Stimulated activated CD4-positive, alpha-beta T cell treated with anti-CD3 and anti-CD28 coated beads, Interleukin-15, amount 100 ng/mL, for 48 hours (primary cell): ENCODE measurements at regions not wholly inside any gene's neighbourhood (a gene's known extent, or its start where the extent isn't known, plus 50 kb on each side); places are given as distances from the start of the nearest gene placed in this dataset.
"Not testable (repeated sequence)": the region's sequence is repeated elsewhere in the genome, so short reads cannot be mapped to it uniquely, and the experiment has no call there.

ENCODE experiments used
- DNase-seq, 2 donors: peaks; one replicate each; pipeline ENCODE4 v3.0.0-alpha.2; 2020; ENCODE audit warnings: low read depth in 2 of 2

GRCh38 chrX:25851141-25851540 is 287.0 kb upstream of the MAGEB18 start:
- DNase-seq: no peak

- no peak for DNase-seq
Measured at GRCh38 chrX:25853002-25853479, 285.1 kb upstream of the MAGEB18 start.

- no peak for DNase-seq
Measured at GRCh38 chrX:25858273-25858880, 279.8 kb upstream of the MAGEB18 start.

- no peak for DNase-seq
Measured at GRCh38 chrX:25860322-25860721, 277.8 kb upstream of the MAGEB18 start.

- DNase-seq: no peak
Measured at GRCh38 chrX:25869761-25870160, 268.4 kb upstream of the MAGEB18 start.

GRCh38 chrX:25872786-25873185 is 265.4 kb upstream of the MAGEB18 start:
- no peak for DNase-seq

- no peak for DNase-seq
Measured at GRCh38 chrX:25873196-25873595, 264.9 kb upstream of the MAGEB18 start.

- no peak for DNase-seq
Measured at GRCh38 chrX:25878806-25879205, 259.3 kb upstream of the MAGEB18 start.

GRCh38 chrX:25882503-25882902 is 255.6 kb upstream of the MAGEB18 start:
- not testable (repeated sequence) for DNase-seq

GRCh38 chrX:25897758-25898157 is 240.4 kb upstream of the MAGEB18 start:
- no peak for DNase-seq

GRCh38 chrX:25905728-25906127 is 232.4 kb upstream of the MAGEB18 start:
- not testable (repeated sequence) for DNase-seq

GRCh38 chrX:25925946-25926345 is 212.2 kb upstream of the MAGEB18 start:
- no peak for DNase-seq

- no peak for DNase-seq
Measured at GRCh38 chrX:25928316-25928715, 209.8 kb upstream of the MAGEB18 start.

GRCh38 chrX:25941087-25941486 is 197.1 kb upstream of the MAGEB18 start:
- no peak for DNase-seq

- no peak for DNase-seq
Measured at GRCh38 chrX:25941559-25942250, 196.4 kb upstream of the MAGEB18 start.

- peak in 1 of 2 donors; percentile 4 for DNase-seq
Measured at GRCh38 chrX:25968920-25969319, 169.2 kb upstream of the MAGEB18 start.

- DNase-seq: no peak
Measured at GRCh38 chrX:25976683-25977310, 161.3 kb upstream of the MAGEB18 start.

- no peak for DNase-seq
Measured at GRCh38 chrX:25998687-25999086, 139.5 kb upstream of the MAGEB18 start.

GRCh38 chrX:26007462-26007861 is 130.7 kb upstream of the MAGEB18 start:
- DNase-seq: no peak

- no peak for DNase-seq
Measured at GRCh38 chrX:26008042-26008441, 130.1 kb upstream of the MAGEB18 start.

- DNase-seq: no peak
Measured at GRCh38 chrX:26008691-26009090, 129.5 kb upstream of the MAGEB18 start.

GRCh38 chrX:26019386-26019785 is 118.8 kb upstream of the MAGEB18 start:
- no peak for DNase-seq

- DNase-seq: no peak
Measured at GRCh38 chrX:26026179-26026578, 112.0 kb upstream of the MAGEB18 start.
